CD4-positive, alpha-beta T cell treated with Interleukin-1 beta for 1 hour (primary cell): ENCODE measurements at regions not wholly inside any gene's neighbourhood (a gene's known extent, or its start where the extent isn't known, plus 50 kb on each side); places are given as distances from the start of the nearest gene placed in this dataset.

ENCODE experiments used
- DNase-seq, 2 donors: peaks; one replicate each; pipeline ENCODE4 v3.0.0-alpha.2; 2020 to 2022

DNA sequence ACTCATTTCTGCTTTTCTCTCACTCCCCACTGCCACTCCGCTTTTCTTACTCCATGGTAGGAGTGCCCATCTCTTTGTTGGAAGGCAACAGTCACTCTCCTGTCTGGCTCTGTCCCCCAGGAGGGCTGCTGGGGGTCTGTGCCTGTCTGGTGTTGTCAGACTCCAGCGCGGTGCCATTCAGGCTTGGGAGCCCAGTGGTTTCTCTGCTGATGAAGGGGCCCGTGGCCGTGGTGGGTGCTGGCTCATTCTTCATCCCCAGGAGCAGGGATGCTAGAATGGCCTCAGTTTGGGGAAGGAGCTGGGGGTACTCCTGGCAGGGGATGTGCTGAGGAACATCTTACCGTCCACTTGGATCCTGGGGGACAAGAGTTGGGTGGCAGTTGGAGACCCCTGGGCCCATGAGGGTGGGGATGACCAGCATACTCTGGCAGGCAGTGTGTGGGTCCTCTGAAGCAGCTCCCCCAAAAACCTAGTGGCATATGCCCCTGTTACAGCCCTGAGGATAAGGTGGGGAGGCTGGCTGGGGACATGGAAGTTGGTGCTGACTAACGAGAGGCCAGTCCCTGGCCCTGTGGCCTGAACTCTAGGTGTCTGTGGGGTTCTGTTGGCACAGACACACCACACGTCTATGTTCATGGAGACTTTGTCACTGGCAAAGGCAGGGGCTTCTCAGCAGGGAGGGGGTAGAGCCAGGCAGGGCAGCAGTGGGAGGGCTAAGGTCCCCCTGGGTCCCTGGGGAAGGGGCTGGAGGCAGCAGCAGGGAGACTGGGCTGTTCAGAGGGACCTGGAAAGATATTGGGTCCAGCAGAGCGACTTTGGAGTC lies 102.8 kb upstream of the RET start:
- no peak for DNase-seq

DNA sequence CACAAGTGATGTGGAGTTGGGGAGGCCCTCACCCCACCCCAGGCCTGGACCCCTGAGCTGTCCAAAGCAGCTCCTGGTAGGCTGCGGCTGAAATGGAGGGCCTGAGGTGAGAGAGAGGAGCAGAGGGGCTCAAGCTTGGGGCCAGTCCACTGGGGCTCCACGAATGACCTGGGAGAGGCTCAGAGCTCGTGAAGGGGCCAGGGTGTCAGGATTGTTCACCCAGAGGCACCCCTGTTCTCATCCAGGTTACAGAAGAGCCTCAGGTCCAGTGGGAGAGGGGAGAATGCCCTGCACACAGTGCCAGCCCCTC lies 102.2 kb upstream of the RET start:
- no peak for DNase-seq

DNA sequence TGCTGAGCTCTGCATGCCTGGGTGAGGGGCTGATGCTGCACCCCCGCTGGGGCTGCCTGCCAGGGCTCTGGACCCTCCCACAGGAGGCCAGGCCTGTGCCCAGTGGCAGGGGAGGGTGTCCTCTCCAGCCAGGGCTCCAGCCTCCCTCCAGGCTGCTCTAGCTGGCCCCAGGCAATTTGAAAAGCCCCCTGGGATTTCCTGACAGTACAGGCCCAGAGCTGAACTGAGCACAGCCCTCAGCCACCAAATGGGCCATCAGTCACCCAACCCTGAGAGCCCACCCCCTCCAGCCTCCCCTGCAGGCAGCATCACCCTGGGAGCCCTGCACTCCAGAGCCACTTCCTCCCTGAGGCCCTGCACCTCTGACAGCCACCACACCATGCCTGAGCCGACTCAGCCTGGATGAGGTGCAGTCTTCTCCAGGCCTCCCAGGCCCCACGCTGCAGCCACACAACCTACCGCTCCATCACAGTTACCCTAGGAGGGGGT lies 101.8 kb upstream of the RET start:
- DNase-seq: no peak

DNA sequence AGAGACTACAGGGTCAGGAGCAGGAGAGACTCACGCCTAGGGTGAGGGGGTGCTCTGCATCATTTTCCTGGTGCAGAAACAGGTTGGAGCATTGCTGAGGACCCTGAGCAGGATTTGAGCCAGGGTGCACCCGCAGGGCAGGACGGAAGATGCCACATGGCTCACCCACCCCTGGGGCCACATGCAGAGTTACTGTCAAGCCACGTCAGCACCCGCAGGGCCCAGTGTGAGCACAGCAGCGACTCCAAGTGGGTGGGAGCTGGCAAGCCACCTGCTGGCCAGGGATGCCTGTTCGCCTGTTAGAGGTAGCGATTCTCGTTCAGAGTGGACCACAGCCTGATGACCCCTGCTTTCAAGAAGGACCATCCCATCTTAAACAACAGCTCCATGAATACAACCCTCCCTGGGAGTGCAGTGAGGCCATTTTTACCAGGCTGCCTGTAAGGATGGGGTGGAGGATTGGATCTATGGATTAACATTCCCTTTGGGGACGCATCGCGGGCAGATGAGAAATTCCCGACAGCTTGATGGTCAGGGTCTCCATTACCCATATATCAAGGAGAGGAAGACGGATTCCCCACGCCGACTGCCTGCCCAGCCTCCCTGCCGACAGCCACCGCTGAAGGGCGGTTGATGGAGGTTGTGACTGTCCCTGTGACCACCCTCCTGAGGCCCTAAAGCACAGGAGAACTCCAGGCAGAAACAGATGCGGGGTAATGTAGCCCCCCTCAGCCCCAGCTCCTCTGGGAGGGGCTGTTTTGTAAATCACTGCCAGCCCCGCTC lies 101.1 kb upstream of the RET start:
- DNase-seq: no peak

DNA sequence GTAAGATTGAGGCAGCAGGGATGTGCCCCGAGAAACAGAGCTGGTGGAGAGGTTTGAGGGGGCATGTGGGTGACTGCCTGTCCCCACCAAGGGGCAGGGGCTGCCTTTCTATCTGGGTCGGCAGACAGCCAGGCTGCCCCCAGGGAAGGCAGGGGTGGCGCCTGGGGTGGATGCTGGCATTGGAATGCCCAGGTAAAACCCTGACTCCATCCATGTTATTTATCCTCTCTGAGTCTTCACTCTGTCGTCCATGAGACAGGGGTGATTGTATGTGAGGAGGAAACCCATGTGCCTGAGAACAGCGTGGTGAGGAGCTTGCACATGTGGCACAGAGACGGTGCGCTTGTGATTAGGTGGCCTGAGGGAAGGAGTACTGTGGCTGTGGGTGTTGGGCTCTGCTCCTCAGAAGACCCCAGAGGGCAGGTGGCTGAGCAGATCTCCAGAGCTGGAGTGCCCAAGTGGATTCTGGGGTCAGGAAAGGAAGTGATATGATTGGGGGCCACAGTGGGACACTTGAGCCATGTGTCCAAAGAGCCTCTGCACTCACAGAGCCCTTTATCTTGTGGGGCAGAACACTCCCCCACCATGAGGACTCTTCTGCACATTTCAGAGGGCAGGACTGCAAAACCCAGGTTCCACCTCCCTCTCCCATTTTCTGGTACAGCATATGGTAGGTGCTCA lies 100.4 kb upstream of the RET start:
- DNase-seq: no peak

DNA sequence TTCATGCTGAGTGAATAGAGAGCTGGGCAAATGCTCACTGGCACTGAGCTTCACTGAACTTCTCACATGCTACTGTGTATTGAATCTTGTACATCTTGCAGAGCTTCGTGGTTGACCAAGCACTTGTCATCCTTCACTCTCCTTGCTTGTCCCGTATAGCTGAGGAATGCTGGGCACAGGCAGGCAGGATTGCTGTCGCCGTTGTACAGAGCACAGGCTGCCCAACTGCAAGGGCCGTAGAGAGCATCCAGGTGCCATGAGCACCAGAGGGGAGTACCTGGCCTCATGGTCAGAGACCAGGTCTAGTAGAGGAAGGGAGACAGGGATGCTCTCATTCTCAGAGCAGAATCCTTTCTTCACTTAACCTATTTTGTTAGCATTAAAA lies 99.8 kb upstream of the RET start:
- no peak for DNase-seq

DNA sequence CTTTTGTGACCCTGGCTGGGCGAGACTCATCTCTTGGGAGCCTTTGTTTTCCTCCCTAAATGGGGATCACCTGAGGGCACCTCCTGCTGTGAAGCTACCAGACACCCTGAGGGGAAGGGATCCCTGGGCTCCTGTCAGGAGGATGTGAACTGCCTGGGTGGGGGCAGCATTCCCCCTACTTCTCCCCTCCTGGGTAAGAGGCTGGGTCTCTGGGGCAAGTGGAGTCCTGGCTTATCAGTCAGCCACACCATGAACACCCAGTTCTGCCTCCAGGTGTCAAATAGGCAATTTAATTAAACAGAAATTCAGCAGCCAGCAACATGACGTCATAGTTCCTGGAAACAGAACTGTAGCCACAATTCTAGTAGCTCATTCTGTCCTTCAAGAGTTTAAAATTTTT lies 97.7 kb upstream of the RET start:
- DNase-seq: no peak

DNA sequence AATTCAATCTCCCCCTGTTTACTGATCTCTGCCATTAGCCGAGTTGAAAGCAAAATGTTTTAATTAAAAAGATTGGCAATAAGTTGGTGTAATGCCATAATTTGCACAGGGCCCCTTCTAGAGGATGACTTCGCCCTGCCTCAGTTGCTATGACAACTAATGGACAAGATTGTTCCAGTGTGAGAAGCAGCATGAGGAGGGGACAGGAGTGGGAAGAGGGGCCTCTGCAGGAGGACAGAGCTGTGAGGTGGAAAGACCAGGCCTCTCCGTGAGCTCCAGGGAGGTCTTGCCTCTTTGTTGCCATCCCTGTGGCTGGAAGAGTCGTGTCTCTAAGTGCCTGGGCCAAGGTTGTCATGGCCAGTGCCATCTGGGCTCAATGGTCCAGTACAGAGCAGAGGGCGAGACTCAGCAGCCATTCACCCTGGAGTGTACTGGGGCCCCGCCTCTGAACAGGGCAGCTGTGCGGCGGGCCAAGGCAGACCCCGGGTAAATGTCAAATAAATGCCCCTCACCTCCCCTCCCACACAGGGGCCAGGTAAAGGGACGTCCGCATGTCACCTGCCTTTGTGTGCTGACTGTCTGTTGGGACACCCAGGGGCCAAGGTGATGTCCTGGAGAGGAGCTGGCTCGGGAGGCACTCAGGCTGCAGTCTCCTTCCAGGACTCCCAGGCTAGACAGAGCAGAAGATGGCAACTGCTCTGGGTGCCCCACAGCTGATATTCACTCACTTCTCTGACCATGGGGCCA lies 97.0 kb upstream of the RET start:
- DNase-seq: no peak

DNA sequence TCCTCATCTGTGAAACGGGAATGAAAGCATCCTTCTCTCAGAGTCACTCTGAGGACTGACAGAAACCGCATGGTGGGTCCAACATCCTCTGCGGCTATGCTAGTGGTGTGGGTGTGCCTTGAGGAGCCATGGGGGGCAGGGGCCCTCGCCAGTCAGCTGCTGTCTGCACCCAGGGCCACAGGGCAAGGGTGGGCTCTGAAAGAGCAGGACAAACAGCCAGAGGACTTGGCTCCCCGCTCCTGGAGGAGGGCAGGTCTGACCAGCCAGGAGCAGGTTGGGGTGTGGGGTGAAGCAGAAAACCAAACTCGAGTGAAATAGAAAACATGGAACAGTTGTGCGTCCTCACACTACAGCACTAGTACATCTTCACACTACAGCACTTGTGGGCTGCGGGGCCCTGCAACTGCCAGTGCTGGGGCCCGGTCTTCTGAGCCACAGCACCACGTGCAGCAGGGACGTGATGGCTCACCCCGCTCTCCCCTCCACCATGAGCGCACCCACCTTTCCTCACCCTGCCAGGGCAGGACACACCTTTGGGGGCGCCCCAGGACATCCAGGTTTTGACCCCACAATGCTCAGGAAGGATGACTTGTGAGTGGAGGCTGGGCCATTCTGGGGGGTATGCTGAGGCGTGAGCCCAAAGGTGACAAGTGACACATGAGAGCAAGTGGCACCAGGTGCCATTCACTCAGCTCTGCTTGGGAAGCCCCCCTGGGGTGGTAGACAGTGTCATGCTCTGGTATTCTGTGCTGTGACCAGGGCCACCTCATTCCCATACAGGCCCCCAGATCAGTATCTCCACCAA lies 96.1 kb upstream of the RET start:
- DNase-seq: no peak

DNA sequence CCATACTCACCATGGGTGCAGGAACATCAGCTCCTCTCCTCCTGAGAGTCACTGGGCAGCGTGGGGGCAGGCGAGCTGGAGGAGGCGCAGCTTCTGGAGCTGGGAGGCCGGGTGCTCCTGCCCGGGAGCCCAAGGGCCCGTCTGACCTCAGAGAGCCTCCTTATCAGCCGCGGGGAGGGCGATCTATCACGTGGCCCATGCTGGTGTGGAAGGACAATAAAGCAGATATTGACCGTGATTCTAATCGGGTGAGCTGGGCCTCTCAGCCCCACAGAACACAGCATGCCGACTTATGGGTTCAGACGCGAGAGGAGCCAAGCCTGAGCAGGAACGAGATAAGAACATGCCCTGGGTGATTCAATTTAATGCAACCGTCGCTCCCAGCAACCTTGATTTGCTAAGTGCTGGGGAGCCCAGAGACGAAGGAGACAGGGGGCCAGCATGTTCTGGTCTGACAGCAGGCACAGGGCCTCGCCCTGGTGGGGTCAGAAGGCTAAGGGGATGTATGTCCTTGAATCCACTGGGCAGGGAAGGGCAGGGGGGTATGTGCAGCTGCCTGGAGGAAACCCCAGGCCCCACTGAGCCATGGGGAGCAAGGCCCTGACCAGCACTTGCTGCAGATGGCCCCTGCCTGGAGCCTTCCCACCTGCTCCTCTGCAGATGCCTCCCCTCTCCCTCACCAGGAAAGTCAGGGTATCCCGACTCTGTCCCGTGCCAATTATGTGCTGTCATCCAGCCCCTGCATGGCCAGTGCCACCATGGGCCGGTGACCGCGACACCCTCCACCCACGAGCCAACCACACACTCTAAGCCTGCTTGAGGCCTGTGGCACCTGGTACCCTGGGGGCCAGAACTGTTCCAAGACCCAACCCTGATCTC lies 95.3 kb upstream of the RET start:
- no peak for DNase-seq

DNA sequence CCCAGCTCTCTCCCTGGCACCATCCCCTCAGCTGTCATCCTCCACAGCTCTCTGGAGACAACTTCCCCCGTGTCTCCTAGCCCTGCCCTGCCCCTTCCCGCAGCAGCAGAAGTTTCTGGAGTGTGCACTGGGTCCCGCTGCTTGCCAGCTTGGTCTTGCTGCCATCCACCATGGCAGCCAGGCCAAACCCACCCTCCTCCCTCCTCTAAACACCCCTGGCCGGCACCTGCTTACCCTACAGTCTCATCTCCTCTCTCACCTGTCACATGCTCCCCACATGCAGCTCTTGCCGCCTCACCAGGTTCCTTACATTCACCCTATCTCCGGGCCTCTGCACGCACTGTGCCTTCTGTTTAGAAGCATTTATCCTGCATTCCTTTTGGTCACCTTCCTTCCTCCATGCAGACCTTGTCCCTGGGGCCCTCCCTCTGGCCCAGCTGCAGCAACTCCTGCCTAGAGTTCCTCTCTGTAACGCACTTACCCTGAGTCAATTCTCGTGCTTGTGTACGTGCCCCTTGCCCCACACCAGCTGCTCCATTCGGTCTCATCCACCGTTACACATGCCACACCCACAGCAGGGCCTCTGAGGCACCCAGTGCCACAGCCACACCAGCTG lies 93.9 kb upstream of the RET start:
- no peak for DNase-seq

DNA sequence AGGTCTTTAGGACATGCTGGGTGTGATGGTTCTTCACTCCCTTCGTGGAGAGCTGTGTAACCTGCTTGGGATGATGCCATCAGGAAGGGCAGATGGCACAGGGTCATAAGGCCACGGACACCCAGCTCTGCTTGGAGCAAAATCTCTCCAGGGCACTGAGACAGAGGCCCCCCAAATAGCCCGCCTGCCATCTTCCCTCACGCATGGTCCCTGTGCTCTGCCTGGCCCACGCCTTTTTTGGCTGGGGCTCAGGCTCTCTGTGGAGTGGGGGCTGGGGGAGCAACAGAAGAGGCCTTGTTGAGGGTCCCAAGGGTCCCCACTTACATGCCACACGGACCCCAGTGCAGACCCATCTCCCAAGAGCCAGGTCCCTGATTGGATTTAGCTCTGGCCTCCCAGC lies 93.3 kb upstream of the RET start:
- no peak for DNase-seq

DNA sequence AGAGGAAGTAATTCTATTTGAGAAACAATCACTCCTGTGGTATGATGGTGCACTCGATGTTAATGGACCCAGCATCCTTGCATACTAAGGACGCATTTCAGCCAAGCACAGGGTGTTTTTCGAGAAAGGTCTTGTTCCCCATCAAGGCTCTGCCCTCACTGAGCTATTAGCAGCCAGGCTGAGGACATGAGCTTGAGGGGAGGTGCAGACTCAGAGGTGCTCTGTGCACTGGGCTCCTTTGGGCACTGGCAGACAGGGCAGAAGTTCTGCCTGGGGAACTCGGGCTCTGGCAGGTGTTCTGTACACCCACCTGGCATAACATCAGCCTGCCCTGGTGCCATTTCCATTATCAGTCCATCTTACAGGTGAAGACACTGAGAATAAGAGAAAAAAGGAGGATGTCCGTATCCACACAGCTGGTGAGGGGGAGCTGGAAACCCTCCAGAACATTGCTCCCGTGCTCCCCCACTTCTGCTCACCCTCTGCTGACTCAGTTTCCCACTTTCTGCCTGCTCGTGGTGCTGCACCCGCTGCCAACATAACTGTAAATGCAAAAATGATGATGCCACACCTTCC lies 92.7 kb upstream of the RET start:
- DNase-seq: no peak

DNA sequence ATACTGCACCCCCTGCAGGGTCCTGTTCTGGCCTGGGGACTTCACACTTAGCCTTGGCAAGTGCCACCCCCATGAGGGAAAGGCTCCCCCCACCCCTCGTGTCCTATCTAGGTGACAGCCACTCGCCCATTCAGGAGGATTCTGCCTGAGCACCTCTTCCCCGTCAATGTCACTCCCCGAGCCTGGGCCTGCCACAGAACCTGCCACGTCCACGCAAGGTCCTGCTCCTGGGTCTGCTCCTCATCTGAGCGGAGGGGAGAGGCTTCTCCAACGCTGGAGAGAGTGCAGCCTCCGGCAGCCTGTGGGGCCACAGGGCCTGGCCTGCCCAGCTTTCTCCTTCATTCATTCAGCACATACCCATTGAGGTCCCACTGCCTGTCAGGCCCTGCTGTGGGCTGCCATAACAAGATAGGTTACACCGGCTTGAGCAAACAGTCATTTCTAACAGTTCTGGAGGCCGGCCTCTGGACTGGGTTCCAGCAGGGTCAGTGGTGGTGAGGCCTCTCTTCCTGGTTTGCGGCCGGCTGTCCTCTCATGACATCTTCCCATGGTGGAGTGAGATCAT lies 92.0 kb upstream of the RET start:
- no peak for DNase-seq

DNA sequence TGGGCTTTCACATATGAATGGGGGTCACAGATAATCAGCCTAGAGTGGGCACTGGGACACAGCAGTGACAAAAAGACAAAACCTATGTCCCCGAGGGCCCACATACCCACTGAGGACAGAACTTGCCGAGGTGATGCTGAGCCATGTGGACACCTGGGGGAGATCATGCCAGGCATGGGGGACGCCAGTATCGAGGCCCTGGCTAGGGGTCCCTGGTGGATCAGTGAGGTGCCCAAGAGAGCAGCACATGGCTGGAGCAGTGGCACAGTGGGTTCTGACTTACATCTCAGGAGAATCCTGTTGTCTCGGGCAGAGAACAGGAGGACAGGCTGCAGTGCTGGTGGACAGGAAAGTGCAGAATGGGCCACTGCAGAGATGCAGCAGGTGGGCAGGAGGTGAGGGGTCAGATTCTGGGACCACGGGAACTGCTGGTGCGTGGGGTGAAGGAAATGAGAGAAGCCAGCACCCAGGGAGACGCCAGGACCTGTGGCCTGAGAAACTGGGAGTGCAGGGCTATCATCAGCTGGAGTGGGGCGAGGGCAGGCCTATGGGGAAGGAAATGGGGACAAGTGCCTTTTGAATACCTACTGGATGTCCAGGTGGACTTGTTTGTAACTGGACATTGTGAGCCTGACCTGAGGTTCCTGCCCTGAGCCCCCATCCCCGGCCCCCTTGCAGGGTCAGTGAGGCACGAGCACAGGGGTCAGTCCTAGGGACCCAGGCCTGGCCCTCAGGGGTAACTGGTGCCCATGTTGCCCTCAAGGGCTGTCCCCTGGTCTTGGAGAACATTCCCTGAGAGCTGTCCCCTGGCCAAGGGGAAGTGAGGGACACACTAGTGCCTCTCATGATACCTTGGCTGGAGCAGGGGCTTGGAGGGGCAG lies 91.2 kb upstream of the RET start:
- no peak for DNase-seq

DNA sequence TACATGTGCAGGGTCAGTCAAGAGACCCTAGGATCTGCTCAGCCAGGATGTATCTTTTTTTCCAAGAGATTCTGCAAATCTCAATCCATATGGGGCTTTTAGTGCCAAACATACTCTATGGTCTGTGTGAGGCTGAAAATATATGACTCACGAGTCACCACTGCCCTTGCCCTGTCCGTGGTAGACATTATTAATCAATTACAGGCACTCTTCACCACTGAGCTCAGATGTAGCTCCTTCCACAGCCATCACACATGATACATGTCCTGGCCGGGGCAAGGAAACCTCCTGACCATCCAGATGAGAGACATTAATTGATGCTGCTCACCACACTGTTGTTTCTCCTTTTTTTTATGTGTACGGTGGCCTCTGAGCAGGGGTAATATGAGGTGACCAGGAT lies 90.2 kb upstream of the RET start:
- DNase-seq: no peak

DNA sequence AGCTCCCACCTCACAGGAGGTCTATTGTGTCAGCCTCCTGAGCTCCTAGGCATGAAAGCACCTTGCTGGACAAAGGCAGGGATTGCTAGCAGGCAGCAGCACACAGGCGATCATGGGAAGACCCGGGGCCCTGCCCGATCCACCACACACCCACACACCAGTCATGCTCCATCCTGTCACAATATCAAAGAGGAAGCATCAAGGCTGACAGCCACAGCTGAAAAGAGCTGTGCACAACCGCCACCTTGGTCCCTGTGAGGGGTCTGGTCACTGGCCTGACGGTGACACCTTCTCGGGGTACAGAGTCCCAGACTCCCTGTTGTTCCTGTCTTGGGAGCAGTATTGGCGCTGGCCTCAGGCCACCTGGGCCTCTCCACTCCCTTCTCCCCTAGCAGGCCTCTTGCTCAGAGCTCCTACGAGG lies 89.7 kb upstream of the RET start:
- no peak for DNase-seq

DNA sequence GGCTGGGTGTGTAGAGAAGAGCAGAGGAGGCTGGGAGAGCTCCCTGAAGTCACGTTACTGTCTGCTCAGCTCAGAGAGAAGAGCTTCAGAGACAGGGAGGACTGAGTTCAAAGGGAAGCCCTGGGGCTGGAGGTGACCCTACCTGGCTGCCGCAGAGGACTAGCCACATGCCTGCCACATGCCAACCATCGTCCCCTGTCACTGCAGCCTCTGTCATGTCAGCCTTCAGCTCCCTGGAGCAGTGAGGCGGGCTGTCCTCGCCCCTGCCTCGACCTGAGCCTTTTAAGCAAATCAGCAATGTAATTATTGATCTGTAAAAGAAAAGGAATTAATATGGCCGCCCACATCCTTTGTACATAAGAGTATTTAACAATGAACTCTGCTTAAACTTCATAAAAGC lies 89.3 kb upstream of the RET start:
- DNase-seq: no peak

DNA sequence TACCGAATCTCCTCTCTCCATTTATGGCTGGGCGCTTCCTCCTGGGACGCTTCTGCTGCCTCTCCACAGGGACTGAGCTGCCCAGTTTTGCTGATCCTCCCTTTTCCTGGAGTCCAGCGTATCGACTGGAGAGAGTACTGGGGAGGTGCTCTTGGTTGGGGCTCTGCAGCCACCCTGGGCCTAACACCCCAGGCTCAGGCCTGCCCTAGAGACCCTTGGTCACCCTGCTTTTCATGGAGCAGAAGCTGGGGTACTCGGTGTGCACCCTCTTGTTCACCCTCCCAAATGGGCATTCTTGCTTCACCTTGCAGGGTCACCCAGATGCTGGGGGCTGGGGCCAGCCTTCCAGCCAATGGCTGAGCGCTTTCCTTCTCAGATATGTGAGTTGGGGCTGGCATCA lies 88.8 kb upstream of the RET start:
- DNase-seq: no peak
